ENCODE measurements at regions not wholly inside any gene's neighbourhood (a gene's known extent, or its start where the extent isn't known, plus 50 kb on each side); places are given as distances from the start of the nearest gene placed in this dataset.

DNA sequence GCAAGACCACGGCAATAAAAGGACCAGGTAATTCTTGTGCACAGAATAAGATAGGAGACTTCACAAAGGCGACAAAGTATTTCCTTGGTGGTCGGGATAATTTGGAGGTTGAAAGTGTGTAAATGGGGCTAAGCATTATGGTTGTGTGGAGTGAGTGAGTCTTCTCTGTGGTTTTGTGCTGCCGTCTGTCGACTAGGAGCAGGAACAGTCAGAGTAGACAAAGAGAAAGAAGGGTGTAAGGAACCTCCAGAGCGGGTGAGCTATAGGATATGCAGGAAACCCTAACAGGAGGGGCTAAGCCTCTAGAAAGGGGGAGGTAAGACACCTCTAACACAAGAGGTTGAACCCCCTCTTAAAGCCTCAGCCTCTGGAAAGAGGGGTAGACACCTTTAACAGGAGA, 201.6 kb downstream of the SH2D4B start:
- TF ChIP-seq, protein P1, sequence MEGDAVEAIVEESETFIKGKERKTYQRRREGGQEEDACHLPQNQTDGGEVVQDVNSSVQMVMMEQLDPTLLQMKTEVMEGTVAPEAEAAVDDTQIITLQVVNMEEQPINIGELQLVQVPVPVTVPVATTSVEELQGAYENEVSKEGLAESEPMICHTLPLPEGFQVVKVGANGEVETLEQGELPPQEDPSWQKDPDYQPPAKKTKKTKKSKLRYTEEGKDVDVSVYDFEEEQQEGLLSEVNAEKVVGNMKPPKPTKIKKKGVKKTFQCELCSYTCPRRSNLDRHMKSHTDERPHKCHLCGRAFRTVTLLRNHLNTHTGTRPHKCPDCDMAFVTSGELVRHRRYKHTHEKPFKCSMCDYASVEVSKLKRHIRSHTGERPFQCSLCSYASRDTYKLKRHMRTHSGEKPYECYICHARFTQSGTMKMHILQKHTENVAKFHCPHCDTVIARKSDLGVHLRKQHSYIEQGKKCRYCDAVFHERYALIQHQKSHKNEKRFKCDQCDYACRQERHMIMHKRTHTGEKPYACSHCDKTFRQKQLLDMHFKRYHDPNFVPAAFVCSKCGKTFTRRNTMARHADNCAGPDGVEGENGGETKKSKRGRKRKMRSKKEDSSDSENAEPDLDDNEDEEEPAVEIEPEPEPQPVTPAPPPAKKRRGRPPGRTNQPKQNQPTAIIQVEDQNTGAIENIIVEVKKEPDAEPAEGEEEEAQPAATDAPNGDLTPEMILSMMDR (IDR thresholded peaks at IDR 0.05), result no peak
- TF ChIP-seq EP300 (IDR thresholded peaks at IDR 0.05) (no peak), POLR2A (IDR thresholded peaks at IDR 0.05) (no peak)
